ENCODE measurements at regions not wholly inside any gene's neighbourhood (a gene's known extent, or its start where the extent isn't known, plus 50 kb on each side); places are given as distances from the start of the nearest gene placed in this dataset.

GRCh38 chr6:54719131-54719530, 127.4 kb upstream of the FAM83B start:
- no peak for TF ChIP-seq CTCF (conservative IDR thresholded peaks at IDR 0.05; ENCODE audit: control insufficient read depth, insufficient read depth, low read depth, low read length)
- H3K4me3 ChIP-seq (ENCODE audit: control insufficient read depth, low read depth, low read length), result no peak overlapping the region
- no peak for DNase-seq (ENCODE audit: low read depth)

GRCh38 chr6:54719633-54720032, 126.9 kb upstream of the FAM83B start:
- no peak for TF ChIP-seq CTCF (conservative IDR thresholded peaks at IDR 0.05; ENCODE audit: control insufficient read depth, insufficient read depth, low read depth, low read length)
- no peak for DNase-seq (ENCODE audit: low read depth)
- H3K4me3 ChIP-seq (ENCODE audit: control insufficient read depth, low read depth, low read length), result no peak overlapping the region

GRCh38 chr6:54722328-54722727, 124.2 kb upstream of the FAM83B start:
- no peak for TF ChIP-seq CTCF (conservative IDR thresholded peaks at IDR 0.05; ENCODE audit: control insufficient read depth, insufficient read depth, low read depth, low read length)
- H3K4me3 ChIP-seq (ENCODE audit: control insufficient read depth, low read depth, low read length), result no peak overlapping the region
- DNase-seq (ENCODE audit: low read depth), result no peak

GRCh38 chr6:54729716-54730115, 116.9 kb upstream of the FAM83B start:
- DNase-seq (ENCODE audit: low read depth), result no peak
- H3K4me3 ChIP-seq (ENCODE audit: control insufficient read depth, low read depth, low read length), result no peak overlapping the region
- TF ChIP-seq CTCF (conservative IDR thresholded peaks at IDR 0.05; ENCODE audit: control insufficient read depth, insufficient read depth, low read depth, low read length), result no peak

- TF ChIP-seq CTCF (conservative IDR thresholded peaks at IDR 0.05; ENCODE audit: control insufficient read depth, insufficient read depth, low read depth, low read length), result no peak
- no peak for DNase-seq (ENCODE audit: low read depth)
- H3K4me3 ChIP-seq (ENCODE audit: control insufficient read depth, low read depth, low read length), result no peak overlapping the region
Observed at GRCh38 chr6:54730767-54731630, 115.6 kb upstream of the FAM83B start.

GRCh38 chr6:54737247-54737646, 109.3 kb upstream of the FAM83B start:
- peak; percentile 26 for TF ChIP-seq CTCF (conservative IDR thresholded peaks at IDR 0.05; ENCODE audit: control insufficient read depth, insufficient read depth, low read depth, low read length)
- DNase-seq (ENCODE audit: low read depth), result peak; percentile 2
- H3K4me3 ChIP-seq (ENCODE audit: control insufficient read depth, low read depth, low read length), result no peak overlapping the region

Data from fibroblast of mammary gland (primary cell).